ENCODE measurements at regions not wholly inside any gene's neighbourhood (a gene's known extent, or its start where the extent isn't known, plus 50 kb on each side); places are given as distances from the start of the nearest gene placed in this dataset.
"Not testable (repeated sequence)": the region's sequence is repeated elsewhere in the genome, so short reads cannot be mapped to it uniquely, and the experiment has no call there.

- DNase-seq = no peak
These were observed 118.3 kb downstream of the EXOC5 start for GRCh38 chr14:57150449-57150848.

- DNase-seq = no peak
These were observed 129.5 kb downstream of the EXOC5 start for GRCh38 chr14:57139173-57139572.

- peak in 8 of 14 donors; percentile 1 to 90 (median 14) for DNase-seq
These were observed 131.9 kb downstream of the EXOC5 start for GRCh38 chr14:57136669-57137328.

GRCh38 chr14:57127809-57128208 is 140.9 kb downstream of the EXOC5 start:
- not testable (repeated sequence) for DNase-seq

GRCh38 chr14:57122129-57122528 is 146.6 kb downstream of the EXOC5 start:
- no peak for DNase-seq

- not testable (repeated sequence) for DNase-seq
These were observed 156.5 kb downstream of the EXOC5 start for GRCh38 chr14:57112072-57112807.

- DNase-seq = not testable (repeated sequence)
These were observed 158.3 kb downstream of the EXOC5 start for GRCh38 chr14:57110411-57110810.

GRCh38 chr14:57091030-57091608 is 177.6 kb downstream of the EXOC5 start:
- DNase-seq = no peak

- DNase-seq = no peak
These were observed 178.8 kb downstream of the EXOC5 start for GRCh38 chr14:57089901-57090300.

- DNase-seq = peak in 2 of 14 donors; percentile 21 to 91
These were observed 180.9 kb downstream of the EXOC5 start for GRCh38 chr14:57087841-57088240.

GRCh38 chr14:57086271-57087162 is 182.2 kb downstream of the EXOC5 start:
- DNase-seq = no peak

- DNase-seq = peak in 3 of 14 donors; percentile 24 to 98 (median 46)
These were observed 182.9 kb downstream of the EXOC5 start for GRCh38 chr14:57085801-57086200.

- peak in 1 of 14 donors; percentile 74 for DNase-seq
These were observed 183.7 kb downstream of the EXOC5 start for GRCh38 chr14:57085043-57085442.

GRCh38 chr14:57080691-57081090 is 188.0 kb downstream of the EXOC5 start:
- DNase-seq = no peak

- peak in 1 of 14 donors; percentile 70 for DNase-seq
These were observed 190.7 kb downstream of the EXOC5 start for GRCh38 chr14:57078054-57078453.

GRCh38 chr14:57073986-57074385 is 194.7 kb downstream of the EXOC5 start:
- no peak for DNase-seq

- no peak for DNase-seq
These were observed 197.1 kb downstream of the EXOC5 start for GRCh38 chr14:57071639-57072038.

- DNase-seq = no peak
These were observed 199.0 kb downstream of the EXOC5 start for GRCh38 chr14:57069702-57070101.

GRCh38 chr14:57068511-57068910 is 200.2 kb downstream of the EXOC5 start:
- no peak for DNase-seq

GRCh38 chr14:57066887-57067513 is 201.7 kb downstream of the EXOC5 start:
- peak in 6 of 14 donors; percentile 3 to 31 (median 13) for DNase-seq

GRCh38 chr14:57066463-57066862 is 202.2 kb downstream of the EXOC5 start:
- no peak for DNase-seq
